Gastroesophageal sphincter (tissue), 3 donors: ENCODE measurements at regions not wholly inside any gene's neighbourhood (a gene's known extent, or its start where the extent isn't known, plus 50 kb on each side); places are given as distances from the start of the nearest gene placed in this dataset.

Experiments
- CTCF ChIP-seq, 4 experiments: fragments of 200-600 bp in 2 of 4; fragments of 450-650 bp in 2 of 4; sonication (generic) in 1 of 4; IDR thresholded peaks; one replicate each; pipeline ENCODE4 v1.5.1; 2017 to 2019; ENCODE audit warnings: antibody characterized with exemption in 4 of 4, mild to moderate bottlenecking in 2 of 4, moderate library complexity in 2 of 4
- EP300 ChIP-seq: sonication (generic); formaldehyde crosslinking; IDR thresholded peaks from one replicate; pipeline ENCODE4 v1.6.1; 2017; ENCODE audit warnings: antibody characterized with exemption, mild to moderate bottlenecking

- TF ChIP-seq CTCF (IDR thresholded peaks at IDR 0.05) = no peak
- TF ChIP-seq EP300 = no peak
Observed at GRCh38 chr20:48165401-48165685, 380.1 kb upstream of the SULF2 start.
